Endodermal cell (in vitro differentiated cells): ENCODE measurements at regions not wholly inside any gene's neighbourhood (a gene's known extent, or its start where the extent isn't known, plus 50 kb on each side); places are given as distances from the start of the nearest gene placed in this dataset.

Source experiments
- DNase-seq: peaks from one replicate; pipeline ENCODE4 v3.0.0-alpha.2; 2017
- H3K27ac ChIP-seq: 2 replicates; pipeline ENCODE4 v1.5.1; 2013; ENCODE audit warnings: mild to moderate bottlenecking, low read depth, low read length, moderate library complexity
- H3K27me3 ChIP-seq: 2 replicates; pipeline ENCODE4 v1.6.1; 2013; ENCODE audit warnings: mild to moderate bottlenecking, low read length, moderate library complexity; ENCODE audit not compliant: insufficient read depth, control insufficient read depth, poor library complexity, severe bottlenecking
- H3K36me3 ChIP-seq: 2 replicates; pipeline ENCODE4 v1.7.0; 2013; ENCODE audit warnings: mild to moderate bottlenecking, low read length, moderate library complexity; ENCODE audit not compliant: control insufficient read depth, insufficient read depth
- H3K4me1 ChIP-seq: one replicate; pipeline ENCODE4 v1.7.0; 2013; ENCODE audit warnings: low read length; ENCODE audit not compliant: control insufficient read depth, insufficient read depth
- H3K4me3 ChIP-seq: 2 replicates; pipeline ENCODE4 v1.5.1; 2013; ENCODE audit warnings: mild to moderate bottlenecking, low read length, moderate library complexity
- H3K9ac ChIP-seq: 2 replicates; pipeline ENCODE4 v1.6.1; 2013; ENCODE audit warnings: mild to moderate bottlenecking, low read length, moderate library complexity; ENCODE audit not compliant: poor library complexity, severe bottlenecking; ENCODE audit errors: extremely low read depth
- H3K9me3 ChIP-seq: 2 replicates; pipeline ENCODE4 v1.6.1; 2013; ENCODE audit warnings: mild to moderate bottlenecking, low read length, moderate library complexity; ENCODE audit not compliant: control insufficient read depth
- H3K27ac Mint-ChIP-seq: 2 replicates; pipeline ENCODE4 v1.8.0; 2020; ENCODE audit warnings: mixed read lengths
- H3K27me3 Mint-ChIP-seq: 2 replicates; pipeline ENCODE4 v1.8.0; 2021; ENCODE audit warnings: mild to moderate bottlenecking, mixed read lengths; ENCODE audit not compliant: insufficient read depth
- H3K36me3 Mint-ChIP-seq: 2 replicates; pipeline ENCODE4 v1.8.0; 2020; ENCODE audit warnings: low read depth, mixed read lengths
- H3K4me1 Mint-ChIP-seq: 2 replicates; pipeline ENCODE4 v1.8.0; 2020; ENCODE audit warnings: mixed read lengths
- H3K4me3 Mint-ChIP-seq: 2 replicates; pipeline ENCODE4 v1.8.0; 2020; ENCODE audit warnings: mild to moderate bottlenecking, moderate library complexity, mixed read lengths
- H3K9me3 Mint-ChIP-seq: 2 replicates; pipeline ENCODE4 v1.8.0; 2020; ENCODE audit warnings: mild to moderate bottlenecking, mixed read lengths
- CTCF ChIP-seq: fragments of 200-600 bp; sonication (generic); conservative IDR thresholded peaks from 2 replicates; pipeline ENCODE4 v1.5.0; 2021; ENCODE audit warnings: antibody characterized with exemption, mild to moderate bottlenecking
- WGBS, 2 experiments: methylation state at CpG; one replicate each; pipeline versions ENCODE4 v1.1.5 to v1.1.7; 2013; ENCODE audit warnings: missing lambda C conversion rate in 2 of 2, mixed read lengths in 1 of 2; ENCODE audit not compliant: insufficient coverage in 1 of 2, insufficient read length in 1 of 2; 5-methylcytosine and 5-hydroxymethylcytosine counted together

DNA sequence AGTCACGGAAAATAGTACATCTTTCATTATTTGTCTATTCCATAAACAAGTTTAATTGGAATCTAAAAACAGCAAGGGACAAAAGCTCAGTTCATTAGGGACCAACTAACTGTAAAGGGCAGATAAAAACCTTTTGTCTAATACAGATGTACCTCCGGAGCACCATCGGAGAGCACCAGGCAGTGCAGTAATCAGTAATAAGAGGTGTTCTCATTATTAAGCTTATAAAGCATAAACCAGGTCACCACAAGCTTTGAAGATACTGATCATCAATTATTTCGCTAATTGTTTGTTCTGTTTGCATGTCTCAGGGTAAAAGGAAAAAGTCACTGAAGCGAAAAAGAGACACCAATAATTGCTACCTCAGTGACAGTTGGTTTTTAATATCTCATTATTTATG, 207.3 kb upstream of the PRKD1 start:
- Histone ChIP-seq H3K4me3 (no peak overlapping the region), H3K4me1 (peaks cover 11% of the 10 kb centered on the region), H3K9ac (no peak overlapping the region), H3K36me3 (no peaks in the 10 kb centered on the region), H3K9me3 (no peaks in the 10 kb centered on the region), H3K27me3 (no peaks in the 10 kb centered on the region), H3K27ac (no peak overlapping the region)
- no peak for TF ChIP-seq CTCF
- H3K4me3 Mint-ChIP-seq = no peak overlapping the region
- peaks cover 32% of the 10 kb centered on the region for H3K4me1 Mint-ChIP-seq
- H3K36me3 Mint-ChIP-seq = no peaks in the 10 kb centered on the region
- no peak for DNase-seq
- WGBS, 2 experiments = 97 to 100% methylated on average over 2 to 5 of the region's 5 CpGs
- H3K27me3 Mint-ChIP-seq = peaks cover 6% of the 10 kb centered on the region
- H3K27ac Mint-ChIP-seq = no peak overlapping the region
- H3K9me3 Mint-ChIP-seq = no peaks in the 10 kb centered on the region

DNA sequence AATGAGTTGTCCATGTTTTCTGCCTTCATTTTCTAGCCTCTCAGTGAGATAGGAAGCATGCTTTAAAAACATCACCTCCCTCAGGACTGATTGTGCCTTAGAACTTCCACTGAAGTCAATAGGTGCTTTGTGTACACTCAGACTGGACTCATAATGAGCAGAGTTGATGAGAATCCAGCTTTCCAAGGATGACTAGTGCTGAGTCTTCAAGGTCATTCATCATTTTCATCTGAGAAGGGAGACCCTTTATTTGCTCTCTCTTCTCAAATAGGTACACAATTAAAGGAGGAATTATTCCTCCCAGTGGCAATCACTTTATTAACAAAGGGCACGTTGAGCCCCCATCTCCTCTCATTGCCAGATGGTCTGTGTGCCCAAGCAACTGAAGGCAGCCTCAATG, 210.9 kb upstream of the PRKD1 start:
- no peak for DNase-seq
- Mint-ChIP-seq H3K36me3 (no peaks in the 10 kb centered on the region), H3K4me3 (no peak overlapping the region), H3K27me3 (peaks cover 3% of the 10 kb centered on the region), H3K27ac (no peak overlapping the region), H3K9me3 (no peaks in the 10 kb centered on the region), H3K4me1 (peaks cover 6% of the 10 kb centered on the region)
- Histone ChIP-seq H3K9me3 (no peaks in the 10 kb centered on the region), H3K36me3 (no peaks in the 10 kb centered on the region), H3K9ac (no peak overlapping the region), H3K4me1 (peaks cover 7% of the 10 kb centered on the region), H3K4me3 (no peak overlapping the region), H3K27me3 (no peaks in the 10 kb centered on the region), H3K27ac (no peak overlapping the region)
- TF ChIP-seq CTCF = no peak
- 80 to 87% methylated on average over 1 of the region's 1 CpG for WGBS, 2 experiments

GRCh38 chr14:30142216-30142615, 214.6 kb upstream of the PRKD1 start:
- no peak for TF ChIP-seq CTCF
- 27% methylated on average over 1 of the region's 1 CpG; no CpG with 5 or more reads in 1 of the 2 experiments for WGBS, 2 experiments

More at GRCh38 chr14:30142216-30142615, 214.6 kb upstream of the PRKD1 start:
- Histone ChIP-seq H3K9ac (no peak overlapping the region), H3K4me3 (no peak overlapping the region), H3K27me3 (no peaks in the 10 kb centered on the region), H3K4me1 (no peaks in the 10 kb centered on the region), H3K9me3 (peaks cover 22% of the 10 kb centered on the region), H3K27ac (no peak overlapping the region), H3K36me3 (no peaks in the 10 kb centered on the region)
- Mint-ChIP-seq H3K27ac (no peak overlapping the region), H3K36me3 (peaks cover 3% of the 10 kb centered on the region), H3K4me3 (no peak overlapping the region), H3K4me1 (peaks cover 3% of the 10 kb centered on the region), H3K9me3 (peaks cover 18% of the 10 kb centered on the region), H3K27me3 (peaks cover 3% of the 10 kb centered on the region)
- DNase-seq = no peak
